DOHH2 (cell line): ENCODE measurements at regions not wholly inside any gene's neighbourhood (a gene's known extent, or its start where the extent isn't known, plus 50 kb on each side); places are given as distances from the start of the nearest gene placed in this dataset.

ENCODE experiments used
- H3F3A ChIP-seq: fragments of 200-600 bp; sonication (generic), shearing (Covaris generic); 2 replicates; pipeline ENCODE4 v1.6.0; 2016; ENCODE audit warnings: antibody characterized with exemption, mild to moderate bottlenecking; ENCODE audit not compliant: control insufficient read depth, insufficient read depth
- H3K27ac ChIP-seq: fragments of 200-600 bp; sonication (generic); 2 replicates; pipeline ENCODE4 v1.5.1; 2014; ENCODE audit warnings: low read depth, mild to moderate bottlenecking, low read length, moderate library complexity
- H3K27me3 ChIP-seq: fragments of 200-600 bp; sonication (generic); 2 replicates; pipeline ENCODE4 v1.6.1; 2014; ENCODE audit warnings: mild to moderate bottlenecking, low read length, mixed read lengths; ENCODE audit not compliant: control insufficient read depth
- H3K36me3 ChIP-seq: fragments of 200-600 bp; sonication (generic); 2 replicates; pipeline ENCODE4 v1.6.1; 2014; ENCODE audit warnings: mild to moderate bottlenecking, low read length, moderate library complexity, mixed read lengths; ENCODE audit not compliant: control insufficient read depth
- H3K4me1 ChIP-seq: fragments of 200-600 bp; sonication (generic); 2 replicates; pipeline ENCODE4 v1.6.1; 2014; ENCODE audit warnings: mild to moderate bottlenecking, low read length, mixed read lengths; ENCODE audit not compliant: control insufficient read depth
- H3K4me2 ChIP-seq: fragments of 200-600 bp; sonication (generic); 2 replicates; pipeline ENCODE4 v1.6.0; 2014; ENCODE audit warnings: mild to moderate bottlenecking, low read length, moderate library complexity
- H3K4me3 ChIP-seq: fragments of 200-600 bp; sonication (generic); 2 replicates; pipeline ENCODE4 v1.5.1; 2014; ENCODE audit warnings: mild to moderate bottlenecking, low read length, mixed read lengths
- H3K79me2 ChIP-seq: fragments of 200-600 bp; sonication (generic); 2 replicates; pipeline ENCODE4 v1.6.1; 2014; ENCODE audit warnings: mild to moderate bottlenecking, low read length, mixed read lengths; ENCODE audit not compliant: control insufficient read depth
- H3K9me2 ChIP-seq: fragments of 200-600 bp; sonication (generic); replicated peaks from 2 replicates; pipeline ENCODE4 v1.6.1; 2014; ENCODE audit warnings: mild to moderate bottlenecking, low read length, mixed read lengths; ENCODE audit not compliant: control insufficient read depth
- H3K9me3 ChIP-seq: fragments of 200-600 bp; sonication (generic); 2 replicates; pipeline ENCODE4 v1.6.1; 2014; ENCODE audit warnings: antibody characterized with exemption, low read length, mixed read lengths; ENCODE audit not compliant: control insufficient read depth, insufficient read depth
- H4K20me1 ChIP-seq: fragments of 200-600 bp; sonication (generic); 2 replicates; pipeline ENCODE4 v1.6.0; 2014; ENCODE audit warnings: low read depth, mild to moderate bottlenecking, antibody characterized with exemption, low read length, moderate library complexity; ENCODE audit not compliant: control insufficient read depth, insufficient read depth
- EZH2phosphoT487 ChIP-seq: fragments of 200-600 bp; sonication (generic); IDR thresholded peaks from 2 replicates; pipeline ENCODE4 v1.6.1; 2017; ENCODE audit warnings: borderline replicate concordance, mild to moderate bottlenecking, antibody characterized with exemption, low read length, moderate library complexity, mixed read lengths
- TF ChIP-seq, protein P1 (sequence below): fragments of 200-600 bp; sonication (generic); IDR thresholded peaks from one replicate; pipeline ENCODE4 v1.5.1; 2014; ENCODE audit warnings: antibody characterized with exemption, mild to moderate bottlenecking, low read depth, low read length; ENCODE audit not compliant: poor library complexity, severe bottlenecking

DNA sequence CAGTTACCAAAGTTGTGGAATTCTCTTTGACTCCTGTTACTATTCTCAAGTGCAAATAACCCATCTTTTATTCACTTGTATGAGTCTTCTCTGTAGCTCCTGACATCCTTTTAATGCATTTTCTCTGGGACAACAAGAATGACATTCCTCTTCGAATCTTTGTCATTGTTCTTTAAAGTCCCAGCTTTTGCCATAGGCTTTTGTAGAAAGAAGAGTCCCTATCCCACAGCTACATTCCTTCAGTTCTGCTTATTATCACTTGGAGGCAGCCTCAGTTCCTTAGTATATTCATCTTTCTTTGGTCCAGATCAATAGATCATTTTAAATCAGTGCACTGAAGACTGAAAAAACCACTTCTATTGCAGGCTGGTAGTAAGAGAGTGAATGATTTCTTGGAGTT is 560.2 kb downstream of the DACH1 start:
- Histone ChIP-seq H3K4me1 (no peaks in the 10 kb centered on the region), H3K79me2 (no peaks in the 10 kb centered on the region), H3K9me3 (no peaks in the 10 kb centered on the region), H3K4me3 (no peak overlapping the region), H3K27me3 (no peaks in the 10 kb centered on the region), H3K36me3 (no peaks in the 10 kb centered on the region), H3K27ac (no peak overlapping the region), H3K9me2 (no peaks in the 10 kb centered on the region), H3K4me2 (no peak overlapping the region), H3F3A (no peaks in the 10 kb centered on the region), H4K20me1 (no peaks in the 10 kb centered on the region)
- TF ChIP-seq, protein P1, sequence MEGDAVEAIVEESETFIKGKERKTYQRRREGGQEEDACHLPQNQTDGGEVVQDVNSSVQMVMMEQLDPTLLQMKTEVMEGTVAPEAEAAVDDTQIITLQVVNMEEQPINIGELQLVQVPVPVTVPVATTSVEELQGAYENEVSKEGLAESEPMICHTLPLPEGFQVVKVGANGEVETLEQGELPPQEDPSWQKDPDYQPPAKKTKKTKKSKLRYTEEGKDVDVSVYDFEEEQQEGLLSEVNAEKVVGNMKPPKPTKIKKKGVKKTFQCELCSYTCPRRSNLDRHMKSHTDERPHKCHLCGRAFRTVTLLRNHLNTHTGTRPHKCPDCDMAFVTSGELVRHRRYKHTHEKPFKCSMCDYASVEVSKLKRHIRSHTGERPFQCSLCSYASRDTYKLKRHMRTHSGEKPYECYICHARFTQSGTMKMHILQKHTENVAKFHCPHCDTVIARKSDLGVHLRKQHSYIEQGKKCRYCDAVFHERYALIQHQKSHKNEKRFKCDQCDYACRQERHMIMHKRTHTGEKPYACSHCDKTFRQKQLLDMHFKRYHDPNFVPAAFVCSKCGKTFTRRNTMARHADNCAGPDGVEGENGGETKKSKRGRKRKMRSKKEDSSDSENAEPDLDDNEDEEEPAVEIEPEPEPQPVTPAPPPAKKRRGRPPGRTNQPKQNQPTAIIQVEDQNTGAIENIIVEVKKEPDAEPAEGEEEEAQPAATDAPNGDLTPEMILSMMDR = no peak
- TF ChIP-seq EZH2phosphoT487 = no peak

DNA sequence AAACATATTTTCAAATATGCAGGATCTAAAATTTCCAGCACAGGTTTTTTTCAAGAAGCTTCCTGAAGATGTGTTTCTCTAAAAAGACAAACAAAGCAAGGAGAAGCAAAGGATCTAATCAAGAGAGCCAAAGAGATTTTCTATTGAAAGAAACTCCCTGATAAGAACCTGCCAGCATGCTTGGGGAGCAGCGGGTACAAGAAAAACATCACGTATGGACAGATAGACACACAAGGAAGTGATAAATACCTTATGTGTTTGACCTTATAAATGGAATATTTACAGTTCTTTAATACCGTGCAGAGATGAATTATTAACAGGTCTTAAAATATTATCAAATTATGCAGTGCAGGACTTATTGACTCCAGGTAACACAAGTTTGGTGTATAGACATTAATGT is 562.1 kb downstream of the DACH1 start:
- no peaks in the 10 kb centered on the region for H3K9me2 ChIP-seq
- H3K9me3 ChIP-seq = no peaks in the 10 kb centered on the region
- H3K79me2 ChIP-seq = no peaks in the 10 kb centered on the region
- no peak for TF ChIP-seq EZH2phosphoT487
- TF ChIP-seq, protein P1 = no peak
- H3K4me3 ChIP-seq = no peak overlapping the region
- no peaks in the 10 kb centered on the region for H3K4me1 ChIP-seq
- no peak overlapping the region for H3K27ac ChIP-seq
- no peaks in the 10 kb centered on the region for H4K20me1 ChIP-seq
- no peaks in the 10 kb centered on the region for H3F3A ChIP-seq
- H3K4me2 ChIP-seq = no peak overlapping the region
- H3K36me3 ChIP-seq = no peaks in the 10 kb centered on the region
- H3K27me3 ChIP-seq = no peaks in the 10 kb centered on the region

DNA sequence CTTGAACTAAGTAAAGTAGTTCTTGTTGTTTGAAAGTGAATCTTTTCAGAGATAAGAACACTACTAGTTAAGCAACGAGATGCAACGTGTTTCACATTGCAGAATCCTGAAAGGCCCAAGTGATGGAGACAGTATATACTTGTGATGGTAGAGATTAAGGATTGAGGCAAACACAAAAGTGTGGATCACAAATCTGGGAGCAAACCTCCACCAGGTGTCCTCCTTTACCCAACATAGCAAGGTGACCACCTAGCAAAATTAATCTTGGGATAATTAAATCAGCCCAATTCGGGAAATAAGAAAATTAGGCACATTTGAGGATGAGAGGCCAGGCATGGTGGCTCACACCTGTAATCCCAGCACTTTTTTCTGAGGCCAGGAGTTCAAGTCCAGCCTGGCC is 563.9 kb downstream of the DACH1 start:
- H3K4me1 ChIP-seq = no peaks in the 10 kb centered on the region
- H3K9me3 ChIP-seq = no peaks in the 10 kb centered on the region
- no peaks in the 10 kb centered on the region for H3K79me2 ChIP-seq
- no peak overlapping the region for H3K4me2 ChIP-seq
- H3K4me3 ChIP-seq = no peak overlapping the region
- H4K20me1 ChIP-seq = no peaks in the 10 kb centered on the region
- H3K27me3 ChIP-seq = no peaks in the 10 kb centered on the region
- no peaks in the 10 kb centered on the region for H3K36me3 ChIP-seq
- H3F3A ChIP-seq = no peaks in the 10 kb centered on the region
- TF ChIP-seq, protein P1 = no peak
- no peak for TF ChIP-seq EZH2phosphoT487
- H3K27ac ChIP-seq = no peak overlapping the region
- no peaks in the 10 kb centered on the region for H3K9me2 ChIP-seq

DNA sequence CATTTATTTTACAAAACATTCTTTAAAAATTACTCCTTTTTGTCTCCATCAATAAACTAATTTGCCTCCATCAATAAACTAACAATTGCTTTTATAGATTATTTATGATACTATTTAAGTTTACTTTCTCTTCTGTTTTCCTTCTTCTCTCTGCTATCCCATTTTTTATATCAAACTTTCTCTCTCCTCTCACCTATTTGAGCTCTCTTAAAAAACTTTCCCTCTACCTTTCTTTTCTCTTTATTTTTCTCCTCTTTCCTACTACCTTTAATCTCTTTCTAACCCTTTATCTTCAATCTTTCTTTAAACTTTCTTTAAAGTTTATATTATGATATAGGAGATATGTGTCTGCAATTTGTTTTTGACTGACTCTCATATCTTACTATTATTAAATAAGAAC is 566.4 kb downstream of the DACH1 start:
- Histone ChIP-seq H3K4me1 (no peaks in the 10 kb centered on the region), H3K79me2 (no peaks in the 10 kb centered on the region), H3K27ac (no peak overlapping the region), H3K9me3 (no peaks in the 10 kb centered on the region), H3K36me3 (no peaks in the 10 kb centered on the region), H3K4me3 (no peak overlapping the region), H3F3A (no peaks in the 10 kb centered on the region), H3K9me2 (no peaks in the 10 kb centered on the region), H4K20me1 (no peaks in the 10 kb centered on the region), H3K4me2 (no peak overlapping the region), H3K27me3 (no peaks in the 10 kb centered on the region)
- TF ChIP-seq EZH2phosphoT487 = no peak
- TF ChIP-seq, protein P1 = no peak
